ENCODE measurements at regions not wholly inside any gene's neighbourhood (a gene's known extent, or its start where the extent isn't known, plus 50 kb on each side); places are given as distances from the start of the nearest gene placed in this dataset.

GRCh38 chr5:2251751-2252150, 369.0 kb upstream of the IRX4 start:
- in situ Hi-C loops (cut with MboI; ENCODE audit: low sequenced_read_pairs in 4 of 4) (no loop called here), intact Hi-C loops (cut with DNase I; ENCODE audit: low total_unique reads) (no loop called here)
- Histone ChIP-seq H3K36me3 (no peaks in the 10 kb centered on the region), H3K27me3 (no peaks in the 10 kb centered on the region), H3K27ac (no peak overlapping the region), H3K4me3 (no peak overlapping the region), H3K4me1 (no peaks in the 10 kb centered on the region), H3K9me3 (no peaks in the 10 kb centered on the region)
- TF ChIP-seq CTCF (IDR thresholded peaks at IDR 0.05 in 4 of 5, conservative IDR thresholded peaks at IDR 0.05 in 1 of 5) (no peak), POLR2A (IDR thresholded peaks at IDR 0.05) (no peak)
- ATAC-seq, result no peak
- no peak for DNase-seq

- Histone ChIP-seq H3K27me3 (no peaks in the 10 kb centered on the region), H3K4me3 (no peak overlapping the region), H3K9me3 (no peaks in the 10 kb centered on the region), H3K4me1 (no peaks in the 10 kb centered on the region), H3K27ac (no peak overlapping the region), H3K36me3 (no peaks in the 10 kb centered on the region)
- no peak for DNase-seq
- intact Hi-C loops (cut with DNase I; ENCODE audit: low total_unique reads) (no loop called here), in situ Hi-C loops (cut with MboI; ENCODE audit: low sequenced_read_pairs in 4 of 4) (no loop called here)
- no peak for TF ChIP-seq POLR2A (IDR thresholded peaks at IDR 0.05)
- TF ChIP-seq CTCF (IDR thresholded peaks at IDR 0.05 in 4 of 5, conservative IDR thresholded peaks at IDR 0.05 in 1 of 5), result no peak
- ATAC-seq, result no peak
Measured at GRCh38 chr5:2251298-2251697, 368.6 kb upstream of the IRX4 start.

- H3K36me3 ChIP-seq, result no peaks in the 10 kb centered on the region
- no peak overlapping the region for H3K27ac ChIP-seq
- ATAC-seq (no peak), DNase-seq (no peak)
- in situ Hi-C loops (cut with MboI; ENCODE audit: low sequenced_read_pairs in 4 of 4) (no loop called here), intact Hi-C loops (cut with DNase I; ENCODE audit: low total_unique reads) (no loop called here)
- no peaks in the 10 kb centered on the region for H3K4me1 ChIP-seq
- no peak overlapping the region for H3K4me3 ChIP-seq
- no peaks in the 10 kb centered on the region for H3K9me3 ChIP-seq
- TF ChIP-seq POLR2A (IDR thresholded peaks at IDR 0.05) (no peak), CTCF (IDR thresholded peaks at IDR 0.05 in 4 of 5, conservative IDR thresholded peaks at IDR 0.05 in 1 of 5) (no peak)
- H3K27me3 ChIP-seq, result no peaks in the 10 kb centered on the region
Measured at GRCh38 chr5:2250365-2250950, 367.7 kb upstream of the IRX4 start.

- H3K36me3 ChIP-seq, result no peaks in the 10 kb centered on the region
- intact Hi-C loops (cut with DNase I; ENCODE audit: low total_unique reads) (no loop called here), in situ Hi-C loops (cut with MboI; ENCODE audit: low sequenced_read_pairs in 4 of 4) (no loop called here)
- H3K9me3 ChIP-seq, result no peaks in the 10 kb centered on the region
- no peak overlapping the region for H3K27ac ChIP-seq
- TF ChIP-seq POLR2A (IDR thresholded peaks at IDR 0.05), result no peak
- TF ChIP-seq CTCF (IDR thresholded peaks at IDR 0.05 in 4 of 5, conservative IDR thresholded peaks at IDR 0.05 in 1 of 5), result no peak
- no peaks in the 10 kb centered on the region for H3K4me1 ChIP-seq
- ATAC-seq, result no peak
- no peak for DNase-seq
- H3K27me3 ChIP-seq, result no peaks in the 10 kb centered on the region
- no peak overlapping the region for H3K4me3 ChIP-seq
Measured at GRCh38 chr5:2249442-2249841, 366.7 kb upstream of the IRX4 start.

GRCh38 chr5:2249026-2249425, 366.3 kb upstream of the IRX4 start:
- no peaks in the 10 kb centered on the region for H3K27me3 ChIP-seq
- no peaks in the 10 kb centered on the region for H3K36me3 ChIP-seq
- no peak for TF ChIP-seq CTCF (IDR thresholded peaks at IDR 0.05 in 4 of 5, conservative IDR thresholded peaks at IDR 0.05 in 1 of 5)
- TF ChIP-seq POLR2A (IDR thresholded peaks at IDR 0.05), result no peak
- in situ Hi-C loops (cut with MboI; ENCODE audit: low sequenced_read_pairs in 4 of 4), result no loop called here
- ATAC-seq (no peak), DNase-seq (no peak)
- H3K4me3 ChIP-seq, result no peak overlapping the region
- no peaks in the 10 kb centered on the region for H3K4me1 ChIP-seq
- H3K27ac ChIP-seq, result no peak overlapping the region
- intact Hi-C loops (cut with DNase I; ENCODE audit: low total_unique reads), result no loop called here
- H3K9me3 ChIP-seq, result no peaks in the 10 kb centered on the region
